ENCODE measurements at regions not wholly inside any gene's neighbourhood (a gene's known extent, or its start where the extent isn't known, plus 50 kb on each side); places are given as distances from the start of the nearest gene placed in this dataset.
A peak's percentile ranks its signal among the peaks of the same experiment; 100 is the strongest.
"Not testable (repeated sequence)": the region's sequence is repeated elsewhere in the genome, so short reads cannot be mapped to it uniquely, and the experiment has no call there.

DNA sequence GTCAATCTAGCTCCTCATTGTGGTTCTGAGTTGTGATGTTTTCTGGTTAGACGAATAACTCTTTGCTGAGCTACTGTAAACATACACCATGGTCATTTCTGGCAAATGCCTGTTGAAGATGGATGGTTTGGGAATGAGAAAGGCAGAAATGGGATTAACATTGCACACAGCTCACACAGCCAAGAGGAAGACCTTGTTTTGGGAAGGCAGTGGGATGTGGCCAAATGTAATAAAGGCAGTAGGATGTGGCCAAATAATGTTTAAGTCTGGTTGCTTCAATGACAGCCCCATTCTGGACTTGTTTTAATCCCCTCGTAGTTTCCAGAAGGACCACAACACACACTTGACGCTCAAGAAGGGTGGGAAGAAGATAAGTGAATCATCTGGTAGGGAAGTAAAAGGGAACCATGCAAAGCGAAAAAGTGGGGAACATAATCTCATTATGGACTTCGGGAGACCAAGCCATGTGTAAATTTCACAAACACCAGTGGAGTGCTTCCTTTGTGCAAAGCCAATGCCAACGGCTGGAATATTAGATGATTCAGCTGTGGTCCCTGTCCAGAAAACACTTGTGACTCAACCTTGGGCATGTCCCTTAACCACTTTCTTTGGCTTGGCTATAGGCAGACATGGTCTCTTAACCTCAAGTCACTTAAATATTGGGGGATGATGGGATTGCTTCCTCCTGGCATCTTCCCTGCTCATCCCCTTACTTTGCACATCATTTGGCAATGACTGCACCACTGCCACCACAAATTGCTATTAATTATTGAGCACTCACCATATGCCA is 284.4 kb upstream of the CRY1 start:
- no peak for DNase-seq

DNA sequence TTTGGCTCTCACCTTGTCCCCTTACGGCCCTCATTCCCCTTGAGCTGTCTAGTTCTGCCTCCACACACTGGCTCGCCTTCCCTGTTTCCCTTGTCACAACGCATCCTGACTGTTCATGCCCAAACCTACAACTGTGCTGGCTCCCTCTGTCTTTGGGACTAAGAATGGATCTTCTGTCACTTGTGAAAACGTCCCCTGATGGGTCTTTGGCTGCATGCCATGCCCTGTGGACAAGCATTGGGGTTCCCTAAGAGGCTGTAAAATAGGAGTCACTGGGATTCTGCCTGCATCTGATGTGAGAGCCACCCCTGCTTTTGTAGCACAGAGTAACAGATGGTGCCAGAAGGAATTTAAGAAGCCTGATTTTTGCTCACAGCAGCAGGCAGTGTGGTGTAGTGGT is 285.3 kb upstream of the CRY1 start:
- no peak for DNase-seq

DNA sequence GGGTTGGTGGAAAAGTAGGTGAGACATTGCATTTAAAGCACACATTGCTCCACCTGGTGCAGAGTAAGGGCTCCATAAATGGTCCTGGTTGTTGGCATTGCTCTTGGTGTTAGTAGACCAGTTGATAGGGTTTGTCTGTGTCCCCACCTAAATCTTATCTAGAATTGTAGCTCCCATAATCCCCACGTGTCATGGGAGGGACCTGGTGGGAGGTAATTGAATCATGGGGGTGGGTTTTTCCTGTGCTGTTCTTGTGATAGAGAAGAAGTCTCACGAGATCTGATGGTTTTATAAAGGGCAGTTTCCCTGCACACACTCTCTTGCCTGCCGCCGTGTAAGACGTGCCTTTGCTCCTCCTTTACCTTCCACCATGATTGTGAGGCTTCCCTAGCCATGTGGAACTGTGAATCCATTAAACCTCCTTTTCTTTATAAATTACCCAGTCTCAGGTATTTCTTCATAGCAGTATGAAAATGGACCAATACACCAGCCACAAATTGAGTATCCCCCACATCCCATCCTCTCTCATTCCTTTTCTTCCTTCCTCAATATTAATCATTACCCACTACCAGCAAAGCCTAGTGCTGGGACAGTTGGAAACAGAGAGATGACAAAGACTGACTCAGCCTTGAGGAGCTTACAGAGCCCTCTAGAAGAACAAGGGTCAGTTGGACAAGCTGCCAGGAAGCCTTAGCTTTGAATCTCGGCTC is 285.9 kb upstream of the CRY1 start:
- not testable (repeated sequence) for DNase-seq

DNA sequence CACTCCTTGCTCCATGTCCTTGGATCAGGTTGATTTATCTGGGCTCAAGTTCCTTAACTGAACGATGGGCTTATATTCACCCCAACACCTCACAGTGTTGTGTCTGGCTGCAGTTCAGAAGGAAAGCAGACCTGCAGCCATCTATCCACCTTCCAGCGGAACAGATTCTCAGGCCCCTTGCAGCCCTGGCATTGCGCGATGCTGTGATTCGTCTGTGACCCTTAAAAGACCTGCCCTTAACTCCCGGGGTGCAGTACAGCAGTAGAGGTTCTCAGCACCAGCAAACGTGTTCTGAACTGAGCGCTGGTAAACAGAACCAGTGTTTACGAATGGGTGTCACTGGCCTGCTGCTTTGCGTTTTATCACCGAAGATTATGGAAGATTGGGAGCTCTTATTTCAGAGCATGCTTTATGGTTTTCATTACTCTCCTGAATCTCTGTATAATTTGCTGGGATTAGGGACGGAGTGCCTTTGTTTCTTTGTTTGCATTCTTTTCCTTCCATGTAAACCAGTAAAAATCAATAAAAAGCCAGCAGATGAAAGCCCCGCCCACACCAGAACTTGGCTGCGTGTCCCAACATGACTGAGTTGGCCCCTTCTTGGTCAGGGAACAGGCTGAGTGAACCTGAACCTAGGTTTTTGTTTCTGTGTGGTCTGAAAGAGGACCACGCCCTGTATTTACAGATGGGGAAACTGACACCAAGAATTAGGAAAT is 286.7 kb upstream of the CRY1 start:
- no peak for DNase-seq

DNA sequence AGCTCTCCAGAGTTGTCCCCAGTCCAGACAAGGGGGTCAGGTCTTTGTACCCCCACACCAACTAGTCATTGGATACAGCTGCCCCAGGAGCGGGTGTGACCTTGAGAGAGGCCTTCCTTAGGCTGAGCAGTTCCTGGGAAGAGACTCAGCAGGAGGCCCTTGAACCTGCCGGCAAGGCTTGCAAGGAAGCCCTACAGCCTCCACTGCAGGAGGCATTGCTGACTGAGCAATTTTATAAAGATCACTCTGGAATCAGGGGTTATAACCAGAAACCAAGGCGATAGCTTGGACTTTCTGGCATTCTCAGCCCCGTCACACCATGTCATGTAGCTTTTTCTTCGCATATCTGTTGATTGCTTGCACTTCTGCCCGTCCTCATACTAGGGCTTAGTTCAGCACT is 291.3 kb upstream of the CRY1 start:
- DNase-seq = no peak

DNA sequence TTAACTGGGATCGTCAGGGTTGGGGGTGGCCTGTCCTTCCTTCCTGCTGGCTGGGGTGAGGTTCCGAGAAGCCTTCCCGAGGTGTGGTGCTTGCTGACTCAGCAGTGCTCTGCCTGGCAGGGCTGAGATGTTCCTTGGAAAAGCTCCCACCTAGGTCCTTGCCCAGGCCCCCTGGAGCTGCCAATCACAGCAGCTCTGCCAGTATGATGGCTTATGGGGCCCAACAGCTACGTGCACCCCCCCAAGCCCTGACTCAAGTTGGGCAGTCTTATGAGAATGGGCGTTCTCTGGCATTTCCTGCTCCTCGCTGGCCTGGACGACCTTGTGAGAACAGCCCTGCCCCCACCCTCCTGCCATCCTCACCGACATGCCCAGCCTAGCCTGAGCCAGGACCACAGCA is 292.2 kb upstream of the CRY1 start:
- no peak for DNase-seq

DNA sequence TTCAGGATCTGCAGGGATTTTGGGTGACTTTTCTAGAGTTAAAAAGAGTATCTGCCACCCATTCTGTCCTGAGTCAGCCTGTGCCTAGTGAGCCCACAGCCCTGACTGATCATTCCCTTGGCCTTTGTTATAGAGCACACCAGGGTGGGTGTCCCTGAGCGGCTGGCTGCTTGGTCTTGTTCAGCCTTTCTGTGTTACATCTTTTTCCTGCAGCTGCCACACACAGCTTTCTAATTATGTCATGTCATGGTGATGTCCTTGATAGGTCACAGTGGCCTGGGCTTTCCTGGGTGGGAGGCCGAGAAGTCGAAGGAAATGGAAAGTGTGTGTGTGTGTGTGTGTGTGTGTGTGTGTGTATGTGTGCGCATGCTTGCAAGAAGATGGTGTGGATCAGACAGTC is 293.2 kb upstream of the CRY1 start:
- no peak for DNase-seq

DNA sequence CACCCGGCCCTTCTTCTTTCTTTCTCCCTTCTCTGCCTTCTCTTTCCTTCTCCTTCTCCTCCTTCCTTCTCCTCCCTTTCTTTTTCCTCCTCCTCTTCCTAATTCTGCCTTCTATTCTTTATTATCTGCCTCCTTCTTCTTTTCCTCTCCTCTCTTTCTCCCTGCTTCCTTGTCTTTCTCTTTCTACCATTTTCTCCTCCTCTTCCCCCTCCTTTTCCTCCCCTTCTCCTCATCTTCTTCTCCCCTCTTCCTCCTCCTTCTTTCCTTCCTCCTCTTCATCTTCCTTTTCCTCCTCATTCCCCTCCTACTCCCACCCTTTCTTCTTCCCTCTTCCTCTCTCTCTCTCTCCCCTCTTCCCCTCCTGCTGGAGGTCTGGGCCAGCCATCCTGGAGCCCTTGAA is 294.9 kb upstream of the CRY1 start:
- DNase-seq = no peak

DNA sequence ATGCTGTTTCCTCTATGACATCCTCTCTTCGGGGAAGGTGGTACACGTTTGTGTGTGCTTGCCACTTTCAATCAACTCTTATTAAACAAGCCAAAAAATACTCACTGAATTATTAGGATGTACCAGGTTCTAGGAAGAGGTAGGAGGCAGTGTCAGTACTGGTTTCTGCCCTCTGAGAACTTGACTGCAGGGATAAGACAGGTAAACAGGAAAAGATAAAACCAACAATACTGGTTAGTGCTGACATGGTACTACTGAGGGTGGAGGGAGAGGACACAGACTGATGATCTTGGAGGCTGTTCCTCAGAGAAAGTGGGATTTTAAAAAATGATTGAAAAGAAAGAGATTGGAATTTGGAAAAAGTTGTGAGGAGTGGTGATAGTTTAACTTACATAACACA is 295.2 kb upstream of the PWP1 start:
- DNase-seq = no peak

DNA sequence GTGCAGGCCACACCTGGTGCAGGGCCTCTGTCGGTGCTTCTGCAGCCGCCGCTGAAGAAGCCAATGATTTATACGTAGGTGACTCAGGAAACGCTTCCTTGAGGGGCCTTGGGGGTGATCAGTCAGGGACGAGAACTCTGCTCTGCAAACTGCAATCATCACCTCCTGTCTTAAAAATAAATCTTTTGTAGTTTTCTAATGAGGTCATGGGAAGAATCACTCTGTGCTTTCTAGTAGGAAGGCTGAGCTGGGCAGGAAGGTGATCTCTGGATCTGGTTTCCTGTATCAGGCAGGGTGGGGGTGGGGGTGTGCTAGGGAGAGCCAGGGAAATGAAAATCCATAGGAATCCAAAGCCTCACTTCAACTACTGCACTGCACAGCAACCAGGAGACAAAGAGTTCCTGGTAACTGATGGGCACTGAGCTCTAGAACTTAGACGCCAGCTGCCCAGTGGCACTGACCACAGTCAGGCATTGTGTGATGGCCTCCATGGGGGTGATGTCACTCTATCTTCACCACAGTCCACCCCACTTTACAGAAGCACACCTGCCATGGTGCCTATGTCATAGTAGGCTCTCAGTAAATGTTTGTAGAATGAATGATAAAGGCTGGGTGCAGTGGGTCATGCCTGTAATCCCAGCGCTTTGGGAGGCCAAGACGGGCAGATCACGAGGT is 292.4 kb upstream of the PWP1 start:
- DNase-seq = no peak

DNA sequence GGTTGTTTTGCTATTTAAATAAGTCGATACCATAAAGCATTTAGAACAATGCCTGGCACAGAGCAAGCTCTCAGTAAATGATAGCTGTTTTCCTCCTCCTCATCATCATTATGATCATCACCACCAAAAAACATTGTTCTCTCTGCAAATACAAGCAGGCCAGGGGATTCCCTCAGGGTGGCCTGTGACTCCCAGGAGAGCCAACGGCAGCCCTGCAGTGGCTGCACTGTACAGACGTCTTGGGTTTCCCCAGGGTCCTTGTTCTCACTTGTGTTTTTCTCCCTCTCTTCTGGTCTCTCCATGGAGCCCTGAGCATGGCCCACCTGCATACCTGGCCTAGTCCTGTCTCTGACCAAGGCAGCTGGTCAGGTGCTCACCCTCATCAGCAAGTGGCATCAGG is 290.9 kb upstream of the PWP1 start:
- no peak for DNase-seq

DNA sequence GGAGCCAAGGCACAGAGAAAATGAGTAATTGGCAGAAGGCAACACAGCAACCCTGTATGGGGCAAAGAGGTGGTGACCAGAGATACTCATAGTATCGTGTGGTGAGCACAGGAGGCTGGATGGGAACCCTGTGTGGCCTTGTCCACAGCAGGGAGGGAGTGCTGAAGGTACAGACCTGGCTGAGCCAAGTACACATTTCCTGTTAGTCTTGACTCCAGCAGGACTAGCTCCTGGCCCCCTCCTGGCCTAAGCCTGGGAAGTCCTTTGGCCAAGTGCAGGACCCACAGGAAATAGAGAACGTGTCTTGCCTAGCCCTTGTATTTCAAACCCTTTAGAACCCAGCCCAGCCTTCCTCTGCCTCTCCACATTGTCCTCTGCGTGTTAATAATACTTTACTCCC is 289.8 kb upstream of the PWP1 start:
- DNase-seq = no peak

DNA sequence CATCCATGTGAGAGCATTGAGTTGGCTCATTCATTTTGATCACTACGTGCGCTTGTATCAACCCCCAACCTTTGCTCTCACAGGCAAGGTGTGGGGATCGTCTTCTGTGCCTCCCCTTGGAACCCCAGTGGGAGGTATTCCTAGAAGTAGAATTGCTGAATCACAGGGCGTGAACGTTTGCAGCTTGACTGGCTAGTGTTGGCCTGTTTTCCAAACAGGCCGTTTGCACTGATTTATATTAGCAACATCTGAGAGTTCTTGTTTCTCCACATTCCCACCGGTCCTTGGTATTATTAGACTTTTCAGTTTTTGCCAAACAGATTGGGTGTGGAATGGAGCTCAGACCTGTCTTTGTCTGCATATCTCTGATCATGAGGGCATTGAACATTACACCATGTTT is 288.6 kb upstream of the PWP1 start:
- DNase-seq = no peak

DNA sequence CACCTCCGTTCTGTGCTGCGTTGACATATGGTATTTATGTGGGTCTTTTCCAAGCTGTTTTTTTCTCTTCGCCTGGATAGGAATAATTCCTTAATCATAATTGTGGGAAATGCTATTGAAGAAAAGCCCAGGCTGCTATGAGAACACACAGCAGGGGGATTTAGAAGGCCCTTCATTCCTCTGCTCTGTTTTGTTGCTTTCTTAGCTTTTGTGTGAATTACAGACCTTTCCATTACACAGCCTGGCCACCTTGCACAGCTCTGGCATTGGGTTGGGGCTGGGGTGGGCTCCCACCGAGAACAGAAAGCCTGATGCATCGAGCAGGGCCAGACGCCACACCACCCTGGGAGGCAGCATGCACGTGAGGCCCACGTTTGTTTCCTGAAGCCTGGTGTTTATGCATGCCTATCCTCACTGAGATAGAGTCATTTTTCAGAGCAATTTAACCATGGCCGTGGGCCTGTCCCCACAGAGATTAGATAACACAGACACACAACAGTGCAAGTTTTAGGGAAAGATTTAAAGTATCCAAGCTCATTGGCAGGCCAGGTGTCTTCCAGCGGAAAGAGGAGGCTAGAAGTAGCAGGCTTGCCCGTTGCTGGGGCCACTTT is 287.6 kb upstream of the PWP1 start:
- no peak for DNase-seq

DNA sequence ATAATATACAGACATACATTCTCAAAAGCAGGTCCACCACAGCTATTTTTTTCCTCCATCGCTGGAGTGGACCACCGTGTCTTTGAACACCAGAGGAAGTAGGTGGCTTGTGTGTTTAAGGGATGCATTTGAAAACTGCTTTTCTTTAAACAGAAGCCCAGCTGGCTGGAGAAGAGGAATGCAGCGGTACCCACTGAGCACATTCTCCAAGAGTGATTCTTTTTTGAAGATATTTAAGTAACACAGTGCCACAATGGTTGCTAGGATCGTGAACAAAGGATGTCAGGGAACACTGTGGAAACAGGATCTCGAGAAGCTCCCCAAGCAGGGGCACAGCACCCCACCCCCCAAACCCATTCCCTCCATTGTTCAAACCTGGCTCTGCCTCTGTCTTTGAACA is 286.6 kb upstream of the PWP1 start:
- DNase-seq = no peak

DNA sequence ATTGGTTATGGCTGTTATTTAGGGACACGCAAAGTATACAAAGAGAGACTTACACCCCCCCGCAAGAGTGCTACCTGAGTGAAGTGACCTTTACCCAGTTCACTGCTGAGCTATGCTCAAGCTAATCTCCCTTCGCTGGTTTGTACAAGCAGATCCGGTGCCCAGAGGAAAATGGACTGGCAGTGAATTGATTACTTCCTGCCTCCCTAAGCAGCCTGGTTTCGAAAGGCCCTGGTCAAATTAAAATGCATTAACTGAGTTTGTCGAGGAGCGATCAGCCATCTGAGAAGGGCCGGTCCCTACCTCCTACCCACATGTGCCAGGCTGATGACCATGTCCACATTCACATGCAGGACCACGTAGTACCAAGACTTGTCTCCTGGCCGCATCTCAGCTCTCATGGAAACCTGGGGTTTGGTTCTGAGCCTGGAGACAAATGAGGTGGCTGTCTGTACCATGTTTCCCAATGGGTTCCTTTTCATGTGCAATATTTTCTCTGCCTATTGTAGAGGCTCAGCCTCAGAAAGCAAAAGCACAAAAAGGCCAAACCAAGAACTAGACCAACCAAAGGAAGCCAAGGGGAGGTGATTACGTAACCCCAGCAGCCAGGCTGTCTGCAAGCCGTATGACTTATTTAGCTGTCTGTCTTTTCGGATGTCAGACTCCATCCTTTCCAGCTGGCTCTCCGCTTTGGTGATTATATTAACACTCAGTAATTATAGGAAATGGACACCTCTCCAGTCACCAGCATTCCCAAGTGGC is 284.7 kb upstream of the PWP1 start:
- no peak for DNase-seq

DNA sequence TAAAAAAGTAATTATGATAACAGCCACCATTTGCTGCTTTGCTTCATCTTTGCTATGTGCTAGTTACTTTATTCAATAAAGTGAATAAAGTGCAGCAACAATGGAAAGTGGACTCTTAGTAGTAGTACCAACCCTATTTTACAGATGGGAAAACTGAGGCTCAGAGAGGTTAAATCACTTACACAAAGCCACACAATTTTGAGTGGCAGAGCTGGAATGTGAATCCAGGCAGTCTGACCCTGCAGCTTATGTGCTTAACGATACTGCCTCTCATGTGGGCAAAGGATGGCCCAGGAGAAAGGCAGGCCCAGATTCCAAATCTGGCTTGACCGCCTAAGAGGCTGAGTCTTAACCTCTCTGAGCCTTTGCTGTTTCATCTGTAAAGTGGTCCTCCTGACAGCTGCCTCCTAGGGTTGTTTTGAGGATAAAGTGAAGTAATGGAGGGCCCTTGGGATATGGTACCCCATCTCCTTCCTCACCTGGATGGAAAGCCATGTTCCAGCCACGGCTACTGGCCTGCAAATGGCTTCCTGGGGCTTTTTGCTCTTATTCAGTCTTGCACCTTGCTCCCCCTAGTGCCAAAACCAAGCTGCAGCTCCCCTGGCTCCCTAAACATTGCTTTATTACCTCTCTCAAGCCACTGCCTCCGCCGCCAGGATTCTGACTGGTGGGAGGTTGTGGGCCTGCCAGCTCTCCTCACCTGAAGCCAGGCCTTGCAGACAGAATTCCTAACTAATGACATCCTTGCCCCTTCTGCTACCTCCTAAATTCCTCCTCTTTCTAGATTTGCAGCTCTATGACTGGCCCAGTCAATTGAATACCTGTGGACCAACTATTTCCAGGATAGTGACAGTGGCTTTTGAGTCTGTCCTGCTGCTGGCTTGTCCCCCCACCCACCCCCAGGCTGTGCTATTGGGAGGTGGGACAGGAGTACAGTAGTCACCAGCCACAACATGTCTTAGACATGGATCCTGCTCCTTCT is 283.3 kb upstream of the PWP1 start:
- peak; percentile 72 for DNase-seq

DNA sequence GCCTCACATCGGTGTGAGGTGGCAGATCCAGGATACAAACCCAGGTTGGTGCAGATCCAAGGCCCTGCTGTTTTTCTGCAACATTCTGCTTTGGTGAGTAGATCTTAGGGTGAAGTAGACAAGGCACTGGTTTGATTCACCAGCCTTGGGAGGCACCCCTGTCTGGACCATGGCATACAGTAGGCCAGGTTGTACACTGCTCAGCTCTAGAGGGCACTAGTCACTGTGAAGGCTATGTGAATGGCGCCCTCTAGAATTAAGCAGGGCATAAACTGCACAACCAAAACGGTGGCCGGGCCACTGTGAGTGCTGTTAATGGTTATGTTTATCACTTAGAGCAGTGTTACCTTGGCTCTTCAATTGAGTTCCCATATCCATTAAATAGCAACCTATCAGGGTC is 280.6 kb upstream of the PWP1 start:
- peak; percentile 41 for DNase-seq

DNA sequence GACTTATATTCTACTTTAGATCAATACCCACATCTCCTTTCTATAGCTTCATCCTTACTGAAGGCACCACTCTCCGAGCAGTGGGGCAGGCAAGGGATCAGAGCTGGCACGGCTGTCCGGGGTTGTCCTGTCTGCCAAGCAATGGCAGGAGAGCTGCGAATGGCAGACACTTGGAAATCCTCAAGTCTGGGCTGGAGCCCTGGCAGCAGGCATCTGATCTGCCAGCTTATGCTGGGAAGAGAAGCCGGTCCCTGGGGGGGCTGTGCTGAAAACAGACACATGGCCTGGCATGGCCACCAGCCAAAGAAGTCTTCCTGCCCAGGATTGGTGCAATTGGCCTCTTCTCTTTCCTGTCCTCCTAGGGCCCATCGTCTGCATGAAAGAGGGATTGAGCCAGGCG is 280.2 kb upstream of the PWP1 start:
- no peak for DNase-seq

DNA sequence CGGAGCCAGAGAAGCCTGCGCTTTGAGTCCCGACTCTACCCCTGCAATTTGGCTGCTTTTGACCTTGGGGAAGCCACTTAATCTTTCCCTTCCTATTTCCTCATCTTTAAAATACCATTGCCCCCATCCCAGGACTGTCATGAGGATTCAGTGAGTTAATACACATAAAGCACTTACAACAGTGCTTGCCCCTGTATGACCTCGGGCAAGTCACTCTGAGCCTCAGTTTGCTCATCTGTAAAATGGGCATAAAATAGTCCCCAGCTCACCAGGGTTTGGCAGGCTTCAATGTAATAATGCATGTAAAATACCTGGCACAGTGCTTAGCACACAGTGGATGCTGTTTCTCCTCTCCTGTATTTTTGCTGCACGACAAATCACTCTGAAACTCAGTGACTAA is 278.7 kb upstream of the PWP1 start:
- no peak for DNase-seq
